SK-N-MC (cell line): ENCODE measurements at regions not wholly inside any gene's neighbourhood (a gene's known extent, or its start where the extent isn't known, plus 50 kb on each side); places are given as distances from the start of the nearest gene placed in this dataset.

Experiments
- EZH2 ChIP-seq: fragments of 200-600 bp; sonication (generic); IDR thresholded peaks from one replicate; pipeline ENCODE4 v1.6.1; 2017; ENCODE audit warnings: antibody characterized with exemption
- FOXP2 ChIP-seq: optimal IDR thresholded peaks from 2 replicates; pipeline ENCODE3; 2011; ENCODE audit warnings: mild to moderate bottlenecking, moderate library complexity; ENCODE audit not compliant: insufficient read depth; ENCODE audit errors: extremely low read length, control extremely low read depth
- POLR2AphosphoS5 ChIP-seq: IDR thresholded peaks from 2 replicates; pipeline ENCODE4 v1.6.1; 2012; ENCODE audit warnings: mild to moderate bottlenecking, low read depth, low read length, borderline replicate concordance

DNA sequence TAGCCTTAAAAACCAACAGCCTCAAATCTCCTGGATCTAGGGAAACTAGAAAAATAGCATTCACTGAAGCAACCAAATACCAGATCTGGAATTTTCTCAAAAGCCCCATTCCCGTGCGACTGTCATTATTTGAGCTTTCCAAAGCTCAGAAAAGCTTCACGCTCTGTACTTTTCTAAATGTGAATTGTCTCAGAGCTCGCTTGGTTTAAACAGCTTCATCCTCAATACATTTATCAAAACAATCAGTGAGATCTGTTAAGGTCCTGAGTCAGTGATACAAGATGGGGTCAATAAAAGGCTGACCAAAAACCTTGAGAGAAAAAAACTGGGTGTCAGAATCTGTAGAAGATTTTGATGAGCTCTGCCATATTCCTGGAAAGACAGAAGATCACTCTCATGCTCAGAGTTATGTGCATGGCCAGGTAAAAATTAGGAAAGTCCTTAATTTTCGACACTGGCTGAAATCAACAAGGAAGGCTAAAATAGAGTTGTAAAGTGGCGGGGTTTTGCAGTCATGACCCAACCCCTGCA is 60.2 kb upstream of the VPREB1 start:
- TF ChIP-seq POLR2AphosphoS5 (no peak), EZH2 (no peak), FOXP2 (no peak)
